HG03469 (cell line): ENCODE measurements at regions not wholly inside any gene's neighbourhood (a gene's known extent, or its start where the extent isn't known, plus 50 kb on each side); places are given as distances from the start of the nearest gene placed in this dataset.

Experiments
- ATAC-seq: cut with Tn5 transposase; IDR thresholded peaks from one replicate; pipeline ENCODE4 v1.9.1; 2021; ENCODE audit warnings: mild to moderate bottlenecking, moderate library complexity, moderate number of reproducible peaks; ENCODE audit not compliant: unreplicated experiment

GRCh38 chr14:49527221-49527620 lies 59.0 kb downstream of the RPS29 start:
- ATAC-seq = no peak

GRCh38 chr14:49526101-49526500 lies 60.1 kb downstream of the RPS29 start:
- no peak for ATAC-seq

- ATAC-seq = no peak
These were observed 69.9 kb downstream of the RPS29 start for GRCh38 chr14:49516286-49516685.

GRCh38 chr14:49512571-49512970 lies 73.6 kb downstream of the RPS29 start:
- ATAC-seq = no peak

GRCh38 chr14:49512147-49512551 lies 74.0 kb downstream of the RPS29 start:
- ATAC-seq = no peak

GRCh38 chr14:49508124-49508523 lies 78.1 kb downstream of the RPS29 start:
- no peak for ATAC-seq

GRCh38 chr14:49506650-49507049 lies 79.5 kb downstream of the RPS29 start:
- no peak for ATAC-seq

GRCh38 chr14:49505041-49505766 lies 81.0 kb downstream of the RPS29 start:
- no peak for ATAC-seq

- peak; percentile 67 for ATAC-seq
These were observed 88.3 kb downstream of the RPS29 start for GRCh38 chr14:49497725-49498348.

GRCh38 chr14:49497267-49497666 lies 88.9 kb downstream of the RPS29 start:
- no peak for ATAC-seq

- no peak for ATAC-seq
These were observed 91.3 kb downstream of the RPS29 start for GRCh38 chr14:49494836-49495235.

- no peak for ATAC-seq
These were observed 92.6 kb downstream of the RPS29 start for GRCh38 chr14:49493557-49493956.

GRCh38 chr14:49492151-49492550 lies 94.0 kb downstream of the RPS29 start:
- no peak for ATAC-seq

GRCh38 chr14:49489341-49489740 lies 96.8 kb downstream of the RPS29 start:
- ATAC-seq = no peak

- no peak for ATAC-seq
These were observed 98.9 kb downstream of the RPS29 start for GRCh38 chr14:49487238-49487637.

- no peak for ATAC-seq
These were observed 100.9 kb downstream of the RPS29 start for GRCh38 chr14:49485290-49485689.

GRCh38 chr14:49484180-49484579 lies 102.0 kb downstream of the RPS29 start:
- no peak for ATAC-seq

- ATAC-seq = peak; percentile 62
These were observed 102.9 kb downstream of the RPS29 start for GRCh38 chr14:49483268-49483667.

- no peak for ATAC-seq
These were observed 105.1 kb downstream of the RPS29 start for GRCh38 chr14:49480979-49481498.

GRCh38 chr14:49480053-49480760 lies 106.0 kb downstream of the RPS29 start:
- ATAC-seq = no peak

- ATAC-seq = no peak
These were observed 106.7 kb downstream of the RPS29 start for GRCh38 chr14:49479432-49479831.

- ATAC-seq = no peak
These were observed 107.4 kb downstream of the RPS29 start for GRCh38 chr14:49478784-49479183.
